HG03175 (cell line): ENCODE measurements at regions not wholly inside any gene's neighbourhood (a gene's known extent, or its start where the extent isn't known, plus 50 kb on each side); places are given as distances from the start of the nearest gene placed in this dataset.
A peak's percentile ranks its signal among the peaks of the same experiment; 100 is the strongest.

ENCODE experiments used
- ATAC-seq: cut with Tn5 transposase; IDR thresholded peaks from one replicate; pipeline ENCODE4 v1.9.1; 2021; ENCODE audit warnings: mild to moderate bottlenecking, moderate library complexity; ENCODE audit not compliant: unreplicated experiment

DNA sequence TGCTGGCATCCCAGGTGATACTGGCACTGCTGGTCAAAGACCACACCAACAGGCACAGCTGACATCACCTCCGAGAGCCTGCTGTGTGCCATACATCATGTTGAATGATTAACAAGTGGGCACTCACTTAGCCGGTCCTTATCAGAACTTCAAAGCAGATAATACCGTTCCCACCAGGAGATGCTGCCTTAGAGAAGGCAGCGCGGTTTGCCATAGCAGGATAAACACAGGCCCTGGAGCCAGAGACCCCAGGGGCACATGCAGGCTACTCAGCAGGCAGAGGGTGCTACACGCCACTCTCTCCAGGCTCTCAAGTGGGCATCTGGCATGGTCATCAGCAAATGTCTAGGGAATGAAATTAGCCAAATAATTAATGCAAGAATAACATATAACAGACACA is 86.5 kb upstream of the CST7 start:
- ATAC-seq = no peak

GRCh38 chr20:24863356-24863755 is 85.7 kb upstream of the CST7 start:
- ATAC-seq = no peak

DNA sequence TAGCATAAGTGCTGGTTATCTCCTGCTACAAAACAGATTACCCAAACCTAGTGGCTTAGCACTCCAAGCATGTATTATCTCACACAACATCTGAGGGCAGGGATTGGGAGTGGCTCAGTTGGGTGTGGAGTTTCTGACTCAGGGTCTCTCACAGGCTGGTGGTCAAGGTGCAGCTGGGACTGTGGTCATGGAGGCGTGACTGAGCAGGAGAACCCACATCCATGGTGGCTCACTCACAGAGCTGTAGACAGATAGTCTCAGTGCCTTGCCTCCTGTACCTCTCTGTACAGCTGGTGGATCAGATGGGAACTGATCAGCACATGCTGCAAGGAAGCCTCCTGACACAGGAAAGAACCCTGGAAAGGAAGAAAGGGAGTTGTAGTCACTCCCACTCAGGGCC is 83.1 kb upstream of the CST7 start:
- no peak for ATAC-seq

DNA sequence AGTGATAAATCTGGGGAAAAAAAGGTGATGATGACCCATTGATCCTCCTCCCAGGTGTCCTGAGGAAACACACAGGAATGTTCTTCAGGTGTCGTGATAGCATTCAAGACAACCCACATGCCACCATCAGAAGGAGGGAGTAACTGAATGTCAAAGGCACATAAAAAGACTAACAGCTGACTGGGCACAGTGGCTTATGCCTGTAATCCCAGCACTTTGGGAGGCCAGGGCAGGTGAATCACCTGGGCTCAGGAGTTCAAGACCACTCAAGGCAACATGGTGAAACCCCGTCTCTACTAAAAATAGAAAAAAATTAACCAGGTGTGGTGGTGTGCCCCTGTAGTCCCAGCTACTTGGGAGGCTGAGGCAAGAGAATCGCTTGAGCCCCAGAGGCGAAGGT is 82.3 kb upstream of the CST7 start:
- no peak for ATAC-seq

DNA sequence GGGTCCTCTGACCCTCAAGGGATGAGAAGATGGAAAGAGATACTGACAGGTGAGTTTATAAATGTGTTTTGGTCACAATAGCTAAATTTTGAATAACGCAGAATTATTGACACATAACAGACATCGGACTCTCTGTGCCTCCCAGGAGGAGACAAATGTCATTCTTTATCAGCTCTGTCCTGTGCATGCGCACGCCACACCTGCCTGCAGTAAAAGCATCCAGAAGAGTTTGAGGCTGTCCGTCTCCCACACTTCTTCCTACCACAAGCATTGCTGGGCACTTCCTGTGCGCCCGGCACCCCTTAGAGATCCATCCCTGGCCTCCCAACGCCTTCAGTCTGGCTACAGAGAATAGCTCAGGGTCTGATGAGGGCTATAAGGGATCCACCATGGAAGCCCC is 81.5 kb upstream of the CST7 start:
- no peak for ATAC-seq

DNA sequence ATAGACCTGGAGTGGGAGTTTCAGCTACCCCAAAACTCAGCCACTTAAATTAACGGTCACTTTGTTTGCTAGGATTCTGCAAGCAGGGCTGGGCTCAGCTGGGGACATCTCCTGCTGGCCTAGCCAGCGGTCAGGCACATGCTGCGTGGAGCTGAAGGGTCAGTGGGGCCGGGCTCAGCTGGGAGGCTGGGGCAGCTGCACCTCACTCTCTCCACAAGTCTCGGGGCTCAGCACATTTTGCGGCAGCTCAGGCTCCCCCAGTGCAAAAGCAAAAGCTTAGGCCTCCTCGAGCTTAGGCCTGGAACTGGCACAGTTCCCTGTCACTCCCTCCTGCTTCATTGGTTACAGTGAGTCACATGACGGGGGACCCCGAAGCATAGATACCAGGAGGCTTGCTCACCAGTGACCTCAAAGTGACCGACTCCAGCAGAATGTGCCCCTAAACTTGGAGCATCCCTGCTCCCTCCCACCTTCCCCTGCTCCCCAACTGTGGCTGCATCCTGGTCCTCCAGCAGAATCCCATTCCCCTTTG is 80.6 kb upstream of the CST7 start:
- ATAC-seq = no peak

- no peak for ATAC-seq
Observed at GRCh38 chr20:24868959-24869358, 80.1 kb upstream of the CST7 start.

GRCh38 chr20:24870057-24870456 is 79.0 kb upstream of the CST7 start:
- no peak for ATAC-seq

- no peak for ATAC-seq
Observed at GRCh38 chr20:24870881-24871280, 78.2 kb upstream of the CST7 start.

DNA sequence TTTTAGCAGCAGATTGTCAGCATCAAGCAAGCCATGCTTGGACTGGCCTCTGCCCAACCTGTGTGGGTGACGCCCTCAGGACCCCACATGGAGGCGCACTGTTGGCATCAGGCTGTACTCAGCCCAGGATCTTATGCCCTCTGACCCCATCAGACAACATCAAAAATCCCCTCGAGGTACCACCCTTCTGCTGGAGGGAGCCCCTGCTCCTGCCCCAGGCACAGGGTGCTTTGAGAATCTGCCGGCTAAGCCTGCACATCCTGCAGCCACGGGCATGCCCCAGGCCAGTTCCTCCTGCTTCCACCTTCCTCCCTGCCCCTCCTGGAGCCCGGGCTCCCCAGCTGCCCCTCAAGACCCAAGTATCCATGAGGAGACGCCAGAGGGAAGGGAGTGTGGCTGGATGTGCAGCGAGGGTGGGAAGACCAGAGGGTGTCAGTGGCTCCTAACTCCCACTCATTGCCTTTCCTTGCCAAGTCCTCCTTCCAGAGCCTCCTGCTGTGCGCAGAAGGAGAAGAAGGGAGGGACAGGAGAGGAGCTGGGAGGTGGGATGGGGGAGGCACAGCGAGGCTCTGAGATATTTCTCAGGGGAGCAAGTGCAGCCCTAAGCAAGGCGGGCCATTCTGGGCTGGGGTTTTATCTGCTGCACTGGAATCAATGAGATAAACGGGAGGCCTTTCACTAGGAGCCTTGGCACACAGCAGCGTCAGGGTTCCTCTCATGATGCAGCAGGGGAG is 77.4 kb upstream of the CST7 start:
- ATAC-seq = no peak

DNA sequence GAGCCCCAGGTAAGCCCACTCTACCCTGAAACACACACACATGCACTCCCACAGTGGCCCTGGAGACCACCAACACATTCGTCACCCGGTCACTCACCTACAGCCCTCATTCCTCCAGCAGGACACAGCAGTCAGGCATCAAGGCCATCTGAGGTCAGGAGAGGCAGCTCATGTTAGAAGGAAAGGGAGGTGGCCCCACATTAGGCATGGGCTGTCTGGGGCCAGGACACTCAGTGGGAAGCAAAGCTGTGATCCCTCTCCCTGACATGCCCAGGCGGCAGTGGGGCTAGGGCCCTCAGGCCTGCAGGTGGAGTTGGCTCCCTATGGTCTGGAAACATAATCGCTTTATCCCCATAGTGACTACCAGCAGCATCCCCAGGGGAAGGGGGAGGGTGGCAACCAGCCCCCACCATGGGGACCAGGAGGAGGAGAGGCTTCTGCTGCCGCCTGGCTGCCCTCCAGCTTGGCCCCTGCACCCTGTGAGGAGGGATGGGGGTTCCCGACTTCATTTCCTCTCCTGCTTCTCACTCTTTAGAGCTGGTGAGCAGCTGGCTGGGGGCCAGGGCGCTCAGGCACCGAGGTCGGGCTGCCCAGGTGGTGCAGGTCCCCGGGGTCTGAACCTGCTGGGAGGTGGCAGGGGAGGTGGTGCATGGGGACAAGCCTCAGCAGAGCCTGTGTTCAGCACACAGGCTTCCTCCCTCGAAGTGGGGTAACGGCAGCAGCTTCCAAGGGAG is 76.6 kb upstream of the CST7 start:
- ATAC-seq = peak; percentile 41

- ATAC-seq = peak; percentile 10
Observed at GRCh38 chr20:24873025-24873620, 75.9 kb upstream of the CST7 start.

- ATAC-seq = no peak
Observed at GRCh38 chr20:24875078-24875477, 74.0 kb upstream of the CST7 start.

- ATAC-seq = peak; percentile 72
Observed at GRCh38 chr20:24877652-24878051, 71.4 kb upstream of the CST7 start.

DNA sequence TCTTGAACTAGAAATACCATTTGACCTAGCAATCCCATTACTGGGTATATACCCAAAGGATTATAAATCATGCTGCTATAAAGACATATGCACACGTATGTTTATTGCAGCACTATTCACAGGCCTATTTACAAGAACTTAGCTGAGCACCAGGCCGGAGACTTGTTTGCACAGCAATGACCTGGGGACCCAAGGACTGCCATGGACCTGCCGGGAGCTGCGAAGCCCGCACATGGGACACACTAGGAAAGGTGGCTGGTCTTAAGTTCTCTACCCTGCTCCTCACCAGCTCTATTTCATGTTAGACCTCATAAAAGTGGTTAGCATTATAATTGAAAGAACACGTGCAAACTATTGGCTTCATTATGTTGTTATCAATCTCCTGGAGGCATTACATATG is 70.4 kb upstream of the CST7 start:
- no peak for ATAC-seq

- no peak for ATAC-seq
Observed at GRCh38 chr20:24879875-24880274, 69.2 kb upstream of the CST7 start.

DNA sequence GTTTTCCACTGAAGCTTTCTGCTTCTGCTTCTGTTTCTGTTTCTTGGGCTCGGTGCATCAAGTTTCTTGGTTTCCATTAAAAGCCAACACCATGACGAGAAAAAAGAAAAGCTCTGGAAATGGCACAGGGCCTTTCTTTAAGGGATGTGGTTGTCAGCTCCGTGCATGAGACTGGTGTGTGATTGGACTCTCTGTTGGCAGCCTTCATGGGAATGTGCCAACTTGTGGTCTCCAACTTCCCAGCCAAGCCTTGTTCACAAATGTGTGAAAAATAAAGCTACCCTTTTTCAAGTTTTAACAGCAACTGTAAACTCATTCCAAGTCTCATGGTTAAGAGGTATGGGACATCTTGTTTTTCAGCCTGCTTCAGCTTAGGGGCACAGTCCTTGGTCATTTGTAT is 68.7 kb upstream of the CST7 start:
- ATAC-seq = no peak

GRCh38 chr20:24890286-24890685 is 58.8 kb upstream of the CST7 start:
- ATAC-seq = no peak

- no peak for ATAC-seq
Observed at GRCh38 chr20:24891546-24892393, 57.3 kb upstream of the CST7 start.

- ATAC-seq = no peak
Observed at GRCh38 chr20:24892522-24892921, 56.5 kb upstream of the CST7 start.

DNA sequence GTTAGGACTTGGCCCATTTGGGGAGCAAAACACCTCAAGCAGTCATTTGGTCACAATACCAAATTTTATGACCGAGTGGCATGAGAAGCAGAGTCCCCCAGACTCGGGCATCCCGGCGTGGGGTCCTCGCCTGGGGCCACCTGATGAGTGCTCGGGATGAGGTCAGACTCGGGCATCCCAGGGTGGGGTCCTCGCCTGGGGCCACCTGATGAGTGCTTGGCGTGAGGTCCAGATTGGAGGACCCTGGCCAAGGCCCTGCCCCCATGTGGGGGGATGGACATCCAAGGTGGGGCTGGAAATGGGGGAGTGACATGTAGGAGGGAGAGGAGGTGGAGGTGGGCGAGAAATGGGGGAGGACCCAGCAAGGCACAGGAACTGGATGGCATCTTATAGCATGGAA is 56.1 kb upstream of the CST7 start:
- no peak for ATAC-seq
